Adrenal gland (tissue), 5 donors: ENCODE measurements at regions not wholly inside any gene's neighbourhood (a gene's known extent, or its start where the extent isn't known, plus 50 kb on each side); places are given as distances from the start of the nearest gene placed in this dataset.

ENCODE experiments used
- POLR2A ChIP-seq, 2 donors: fragments of 450-650 bp; IDR thresholded peaks; one replicate each; pipeline ENCODE4 v1.6.1; 2017; ENCODE audit warnings: antibody characterized with exemption in 2 of 2, mild to moderate bottlenecking in 2 of 2, moderate library complexity in 1 of 2
- TF ChIP-seq, protein P1 (sequence below), 6 experiments: fragments of 450-650 bp in 4 of 6; fragments of 200-600 bp in 2 of 6; sonication (generic) in 1 of 6; IDR thresholded peaks; 1 replicate in 5 of 6; 2 replicates in 1 of 6; pipeline versions ENCODE4 v1.5.1 to v1.8.0; 2016 to 2021; ENCODE audit warnings: antibody characterized with exemption in 6 of 6, mild to moderate bottlenecking in 2 of 6, moderate library complexity in 1 of 6
- donor health status: DM: no; HTN: no; CAD: no.

DNA sequence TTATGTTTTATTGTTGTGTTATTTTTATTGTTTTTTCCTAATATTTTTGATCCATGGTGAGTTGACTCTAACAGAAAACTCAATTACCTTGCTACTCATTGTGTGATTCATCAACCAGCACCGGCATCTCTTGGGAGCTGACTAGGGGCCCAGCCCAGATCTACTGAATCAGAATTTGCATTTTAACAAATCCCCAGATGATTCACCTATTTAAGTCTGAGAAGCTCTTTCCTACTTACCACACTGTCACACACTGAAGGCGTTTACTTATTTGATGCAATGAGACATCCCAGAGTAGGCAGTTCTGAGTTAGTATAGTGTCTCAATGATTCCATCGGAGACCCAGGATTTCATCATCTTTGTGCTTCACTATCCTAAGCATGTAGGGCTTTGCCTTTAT, 416.6 kb downstream of the RWDD3 start:
- TF ChIP-seq, protein P1, sequence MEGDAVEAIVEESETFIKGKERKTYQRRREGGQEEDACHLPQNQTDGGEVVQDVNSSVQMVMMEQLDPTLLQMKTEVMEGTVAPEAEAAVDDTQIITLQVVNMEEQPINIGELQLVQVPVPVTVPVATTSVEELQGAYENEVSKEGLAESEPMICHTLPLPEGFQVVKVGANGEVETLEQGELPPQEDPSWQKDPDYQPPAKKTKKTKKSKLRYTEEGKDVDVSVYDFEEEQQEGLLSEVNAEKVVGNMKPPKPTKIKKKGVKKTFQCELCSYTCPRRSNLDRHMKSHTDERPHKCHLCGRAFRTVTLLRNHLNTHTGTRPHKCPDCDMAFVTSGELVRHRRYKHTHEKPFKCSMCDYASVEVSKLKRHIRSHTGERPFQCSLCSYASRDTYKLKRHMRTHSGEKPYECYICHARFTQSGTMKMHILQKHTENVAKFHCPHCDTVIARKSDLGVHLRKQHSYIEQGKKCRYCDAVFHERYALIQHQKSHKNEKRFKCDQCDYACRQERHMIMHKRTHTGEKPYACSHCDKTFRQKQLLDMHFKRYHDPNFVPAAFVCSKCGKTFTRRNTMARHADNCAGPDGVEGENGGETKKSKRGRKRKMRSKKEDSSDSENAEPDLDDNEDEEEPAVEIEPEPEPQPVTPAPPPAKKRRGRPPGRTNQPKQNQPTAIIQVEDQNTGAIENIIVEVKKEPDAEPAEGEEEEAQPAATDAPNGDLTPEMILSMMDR (IDR thresholded peaks at IDR 0.05), result no peak
- TF ChIP-seq POLR2A (IDR thresholded peaks at IDR 0.05), result no peak
